ENCODE measurements at regions not wholly inside any gene's neighbourhood (a gene's known extent, or its start where the extent isn't known, plus 50 kb on each side); places are given as distances from the start of the nearest gene placed in this dataset.
A peak's percentile ranks its signal among the peaks of the same experiment; 100 is the strongest.

DNA sequence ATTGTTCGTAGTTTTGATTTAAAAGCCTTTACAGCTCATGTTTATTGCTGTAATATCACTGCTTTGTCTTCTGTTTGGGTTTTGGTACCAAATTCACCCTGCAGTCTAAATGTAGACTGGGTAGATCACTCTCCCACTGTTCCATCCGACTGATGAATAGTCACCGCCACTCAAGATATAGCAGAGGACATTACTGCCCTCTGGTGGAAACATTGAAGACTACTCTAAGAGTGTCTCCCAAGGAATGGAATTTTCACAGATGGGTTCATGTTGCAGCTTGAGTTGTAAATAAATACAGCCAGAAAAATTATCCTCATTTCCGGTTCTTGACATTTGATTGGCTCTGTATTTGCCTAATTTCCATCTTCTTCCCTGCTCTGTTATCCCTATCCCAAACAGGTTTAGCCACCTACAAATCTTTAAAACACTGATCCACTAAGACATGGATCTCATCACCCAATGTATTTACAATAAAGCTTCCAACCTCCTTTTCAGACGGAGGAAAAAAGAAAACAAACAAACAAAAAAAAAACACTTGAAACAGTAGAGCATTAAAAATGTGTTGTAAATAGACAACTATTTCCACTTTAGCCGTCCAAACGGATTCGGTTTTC is 198.3 kb upstream of the CPNE8 start:
- Histone ChIP-seq H3K9ac (ENCODE audit: low read length) (peak overlapping the region; percentile 47), H2BK12ac (ENCODE audit: low read length in 2 of 2) (no peak overlapping the region), H2BK120ac (ENCODE audit: low read depth, low read length) (no peak overlapping the region), H3K4me3 (ENCODE audit: insufficient read depth in 1 of 2, low read depth in 1 of 2, low read length in 2 of 2) (no peak overlapping the region), H3K9me3 (ENCODE audit: control insufficient read depth, low read length) (no peaks in the 10 kb centered on the region), H3K14ac (ENCODE audit: low read length in 2 of 2) (no peak overlapping the region), H4K91ac (ENCODE audit: low read length) (no peak overlapping the region), H4K8ac (ENCODE audit: low read length) (no peak overlapping the region), H3K27ac (ENCODE audit: low read length, poor library complexity, severe bottlenecking) (no peak overlapping the region), H2AFZ (ENCODE audit: low read depth, low read length) (no peak overlapping the region), H3K79me1 (replicated peaks; ENCODE audit: low read length, poor library complexity, severe bottlenecking) (no peaks in the 10 kb centered on the region), H2BK15ac (ENCODE audit: low read depth, poor library complexity, severe bottlenecking) (no peak overlapping the region), H3K4me2 (ENCODE audit: low read length, poor library complexity, severe bottlenecking) (no peak overlapping the region), H3K23ac (ENCODE audit: low read length in 2 of 2) (no peak overlapping the region), H3K27me3 (ENCODE audit: control insufficient read depth in 1 of 2, insufficient read depth in 1 of 2, low read length in 2 of 2) (peaks cover 0 to 3% of the 10 kb centered on the region in 2 experiments), H3K4ac (ENCODE audit: low read depth in 1 of 2, low read length in 2 of 2) (no peak overlapping the region), H2AK5ac (ENCODE audit: low read length, severe bottlenecking) (no peak overlapping the region), H2BK5ac (ENCODE audit: low read depth, low read length, poor library complexity, severe bottlenecking) (no peak overlapping the region), H3K18ac (ENCODE audit: low read depth in 1 of 2, low read length in 2 of 2) (no peak overlapping the region), H3K4me1 (ENCODE audit: control insufficient read depth, insufficient read depth, low read depth, low read length) (no peaks in the 10 kb centered on the region), H3K36me3 (ENCODE audit: control insufficient read depth in 1 of 2, insufficient read depth in 2 of 2, low read depth in 1 of 2, low read length in 2 of 2) (no peaks in the 10 kb centered on the region)
- DNase-seq: peak; percentile 71
- WGBS: 47% methylated on average over 4 of the region's 8 CpGs

DNA sequence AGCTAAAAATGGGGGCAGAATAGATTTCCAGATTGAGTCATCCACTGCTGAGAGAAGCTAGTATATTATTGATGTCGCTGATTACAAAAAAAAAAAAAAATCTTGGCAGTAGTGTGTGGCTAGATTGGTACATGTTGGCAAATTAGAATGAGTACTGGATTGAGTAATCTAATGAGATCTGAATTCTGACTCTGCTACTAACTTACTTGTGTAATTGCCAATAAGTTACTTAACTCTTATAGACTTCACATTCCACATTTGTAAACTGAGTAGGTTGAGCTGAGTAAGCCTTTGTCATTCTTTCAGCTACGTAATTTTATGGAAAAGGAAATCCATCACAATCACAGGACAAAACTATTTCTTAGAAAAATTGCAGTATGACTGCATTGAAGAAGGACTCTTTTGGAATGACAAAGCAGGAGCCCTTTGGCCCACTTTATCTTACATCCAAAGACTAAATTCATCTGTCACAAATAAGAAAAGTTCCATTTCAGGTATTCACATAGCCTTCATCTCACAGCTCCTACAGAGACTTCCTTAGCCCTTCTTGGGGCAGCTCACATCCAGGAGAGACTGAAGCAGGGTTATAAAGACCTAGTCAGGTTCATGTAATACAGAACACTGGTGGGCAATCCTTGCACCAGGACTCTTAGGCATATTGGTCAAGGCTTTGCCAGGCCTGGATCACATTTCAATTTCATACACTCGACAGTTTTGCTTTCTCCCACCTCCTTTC is 197.3 kb upstream of the CPNE8 start:
- no peak overlapping the region for H2BK12ac ChIP-seq (ENCODE audit: low read length in 2 of 2)
- no peak overlapping the region for H3K27ac ChIP-seq (ENCODE audit: low read length, poor library complexity, severe bottlenecking)
- 87% methylated on average over 3 of the region's 3 CpGs for WGBS
- H3K23ac ChIP-seq (ENCODE audit: low read length in 2 of 2): no peak overlapping the region
- H3K9ac ChIP-seq (ENCODE audit: low read length): peak overlapping the region; percentile 47
- no peaks in the 10 kb centered on the region for H3K79me1 ChIP-seq (replicated peaks; ENCODE audit: low read length, poor library complexity, severe bottlenecking)
- H2BK120ac ChIP-seq (ENCODE audit: low read depth, low read length): no peak overlapping the region
- no peak overlapping the region for H2BK5ac ChIP-seq (ENCODE audit: low read depth, low read length, poor library complexity, severe bottlenecking)
- no peak overlapping the region for H2AFZ ChIP-seq (ENCODE audit: low read depth, low read length)
- H2AK5ac ChIP-seq (ENCODE audit: low read length, severe bottlenecking): no peak overlapping the region
- no peak overlapping the region for H3K14ac ChIP-seq (ENCODE audit: low read length in 2 of 2)
- peak; percentile 6 for DNase-seq
- H3K4ac ChIP-seq (ENCODE audit: low read depth in 1 of 2, low read length in 2 of 2): no peak overlapping the region
- H3K36me3 ChIP-seq (ENCODE audit: control insufficient read depth in 1 of 2, insufficient read depth in 2 of 2, low read depth in 1 of 2, low read length in 2 of 2): no peaks in the 10 kb centered on the region
- H4K91ac ChIP-seq (ENCODE audit: low read length): no peak overlapping the region
- no peaks in the 10 kb centered on the region for H3K4me1 ChIP-seq (ENCODE audit: control insufficient read depth, insufficient read depth, low read depth, low read length)
- no peak overlapping the region for H2BK15ac ChIP-seq (ENCODE audit: low read depth, poor library complexity, severe bottlenecking)
- no peak overlapping the region for H3K18ac ChIP-seq (ENCODE audit: low read depth in 1 of 2, low read length in 2 of 2)
- H3K4me3 ChIP-seq (ENCODE audit: insufficient read depth in 1 of 2, low read depth in 1 of 2, low read length in 2 of 2): no peak overlapping the region
- H3K4me2 ChIP-seq (ENCODE audit: low read length, poor library complexity, severe bottlenecking): no peak overlapping the region
- no peaks in the 10 kb centered on the region for H3K9me3 ChIP-seq (ENCODE audit: control insufficient read depth, low read length)
- no peak overlapping the region for H4K8ac ChIP-seq (ENCODE audit: low read length)
- no peaks in the 10 kb centered on the region for H3K27me3 ChIP-seq (ENCODE audit: control insufficient read depth in 1 of 2, insufficient read depth in 1 of 2, low read length in 2 of 2)

DNA sequence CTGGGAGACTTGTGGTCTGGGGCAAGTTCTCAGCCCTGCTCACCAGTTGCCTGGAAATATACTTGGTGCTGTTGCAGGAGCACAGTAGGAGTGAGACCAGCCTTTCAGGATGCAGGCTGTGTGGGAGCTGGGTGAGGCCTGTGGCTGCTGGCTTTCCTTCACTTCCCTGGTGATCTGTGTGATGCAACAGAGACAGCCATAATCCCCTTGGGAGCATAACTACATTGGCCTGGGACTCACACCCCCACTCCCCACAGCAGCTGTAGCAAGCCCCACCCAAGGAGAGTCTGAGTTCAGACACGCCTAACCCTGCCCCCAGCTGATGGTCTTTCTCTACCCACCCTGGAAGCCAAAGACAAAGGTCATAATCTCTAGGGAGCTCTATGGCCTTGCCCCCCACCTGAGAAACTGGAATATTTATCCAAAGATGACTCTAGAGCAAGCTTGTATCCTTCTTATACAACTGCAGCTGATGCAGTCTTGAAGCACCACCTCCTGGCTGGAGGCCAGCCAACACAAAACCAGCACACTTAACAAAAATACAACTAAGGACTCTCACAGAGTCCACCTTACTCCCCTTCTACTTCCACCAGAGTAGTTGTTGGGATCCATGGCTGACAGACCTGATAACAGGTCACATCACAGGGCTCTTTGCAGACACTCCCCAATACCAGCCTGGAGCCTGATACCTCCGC is 190.4 kb upstream of the CPNE8 start:
- WGBS: 91% methylated on average over 2 of the region's 2 CpGs

DNA sequence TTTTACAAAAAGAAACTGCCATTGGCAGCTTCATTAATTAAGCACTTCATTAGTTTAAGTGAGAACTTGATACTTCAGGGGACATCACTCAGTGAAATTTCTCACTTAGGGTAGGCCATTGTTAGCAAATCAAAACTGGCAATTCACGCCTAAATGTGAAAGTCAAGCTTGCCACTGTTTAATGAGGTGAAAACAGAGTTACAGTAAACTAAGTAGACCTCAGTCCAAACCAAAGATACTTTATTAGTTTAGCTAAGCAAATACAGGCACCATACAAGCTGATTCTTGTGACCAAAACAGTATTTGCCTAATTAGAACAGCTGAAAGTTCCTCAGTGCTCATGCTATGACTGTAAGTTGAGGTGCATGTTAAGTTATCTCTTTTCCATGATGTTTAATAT is 176.5 kb upstream of the CPNE8 start:
- H3K9ac ChIP-seq (ENCODE audit: low read length): no peak overlapping the region
- H2AFZ ChIP-seq (ENCODE audit: low read depth, low read length): no peak overlapping the region
- H4K91ac ChIP-seq (ENCODE audit: low read length): no peak overlapping the region
- H2BK5ac ChIP-seq (ENCODE audit: low read depth, low read length, poor library complexity, severe bottlenecking): no peak overlapping the region
- H3K9me3 ChIP-seq (ENCODE audit: control insufficient read depth, low read length): no peaks in the 10 kb centered on the region
- H3K27ac ChIP-seq (ENCODE audit: low read length, poor library complexity, severe bottlenecking): no peak overlapping the region
- H3K36me3 ChIP-seq (ENCODE audit: control insufficient read depth in 1 of 2, insufficient read depth in 2 of 2, low read depth in 1 of 2, low read length in 2 of 2): no peaks in the 10 kb centered on the region
- H3K14ac ChIP-seq (ENCODE audit: low read length in 2 of 2): no peak overlapping the region
- H3K4ac ChIP-seq (ENCODE audit: low read depth in 1 of 2, low read length in 2 of 2): no peak overlapping the region
- H2BK12ac ChIP-seq (ENCODE audit: low read length in 2 of 2): no peak overlapping the region
- H2BK120ac ChIP-seq (ENCODE audit: low read depth, low read length): no peak overlapping the region
- no peak overlapping the region for H3K4me2 ChIP-seq (ENCODE audit: low read length, poor library complexity, severe bottlenecking)
- no peak overlapping the region for H4K8ac ChIP-seq (ENCODE audit: low read length)
- no peak overlapping the region for H2BK15ac ChIP-seq (ENCODE audit: low read depth, poor library complexity, severe bottlenecking)
- no peak overlapping the region for H2AK5ac ChIP-seq (ENCODE audit: low read length, severe bottlenecking)
- DNase-seq: no peak
- H3K79me1 ChIP-seq (replicated peaks; ENCODE audit: low read length, poor library complexity, severe bottlenecking): no peaks in the 10 kb centered on the region
- H3K4me1 ChIP-seq (ENCODE audit: control insufficient read depth, insufficient read depth, low read depth, low read length): no peaks in the 10 kb centered on the region
- no peak overlapping the region for H3K18ac ChIP-seq (ENCODE audit: low read depth in 1 of 2, low read length in 2 of 2)
- 100% methylated on average over 1 of the region's 1 CpG for WGBS
- no peak overlapping the region for H3K23ac ChIP-seq (ENCODE audit: low read length in 2 of 2)
- no peak overlapping the region for H3K4me3 ChIP-seq (ENCODE audit: insufficient read depth in 1 of 2, low read depth in 1 of 2, low read length in 2 of 2)
- H3K27me3 ChIP-seq (ENCODE audit: control insufficient read depth in 1 of 2, insufficient read depth in 1 of 2, low read length in 2 of 2): no peaks in the 10 kb centered on the region

More for the DNA sequence above, 190.4 kb upstream of the CPNE8 start:
- H4K91ac ChIP-seq (ENCODE audit: low read length): no peak overlapping the region
- DNase-seq: no peak
- no peak overlapping the region for H3K9ac ChIP-seq (ENCODE audit: low read length)
- H2AK5ac ChIP-seq (ENCODE audit: low read length, severe bottlenecking): no peak overlapping the region
- no peak overlapping the region for H3K4ac ChIP-seq (ENCODE audit: low read depth in 1 of 2, low read length in 2 of 2)
- H4K8ac ChIP-seq (ENCODE audit: low read length): no peak overlapping the region
- no peak overlapping the region for H2BK5ac ChIP-seq (ENCODE audit: low read depth, low read length, poor library complexity, severe bottlenecking)
- H3K14ac ChIP-seq (ENCODE audit: low read length in 2 of 2): no peak overlapping the region
- H3K27me3 ChIP-seq (ENCODE audit: control insufficient read depth in 1 of 2, insufficient read depth in 1 of 2, low read length in 2 of 2): peaks cover 0 to 10% of the 10 kb centered on the region in 2 experiments
- no peak overlapping the region for H2BK120ac ChIP-seq (ENCODE audit: low read depth, low read length)
- H3K4me2 ChIP-seq (ENCODE audit: low read length, poor library complexity, severe bottlenecking): no peak overlapping the region
- H2BK12ac ChIP-seq (ENCODE audit: low read length in 2 of 2): no peak overlapping the region
- H3K36me3 ChIP-seq (ENCODE audit: control insufficient read depth in 1 of 2, insufficient read depth in 2 of 2, low read depth in 1 of 2, low read length in 2 of 2): no peaks in the 10 kb centered on the region
- H3K4me3 ChIP-seq (ENCODE audit: insufficient read depth in 1 of 2, low read depth in 1 of 2, low read length in 2 of 2): no peak overlapping the region
- no peak overlapping the region for H2BK15ac ChIP-seq (ENCODE audit: low read depth, poor library complexity, severe bottlenecking)
- no peak overlapping the region for H2AFZ ChIP-seq (ENCODE audit: low read depth, low read length)
- H3K4me1 ChIP-seq (ENCODE audit: control insufficient read depth, insufficient read depth, low read depth, low read length): no peaks in the 10 kb centered on the region
- H3K18ac ChIP-seq (ENCODE audit: low read depth in 1 of 2, low read length in 2 of 2): no peak overlapping the region
- no peak overlapping the region for H3K23ac ChIP-seq (ENCODE audit: low read length in 2 of 2)
- H3K79me1 ChIP-seq (replicated peaks; ENCODE audit: low read length, poor library complexity, severe bottlenecking): no peaks in the 10 kb centered on the region
- no peak overlapping the region for H3K27ac ChIP-seq (ENCODE audit: low read length, poor library complexity, severe bottlenecking)
- no peaks in the 10 kb centered on the region for H3K9me3 ChIP-seq (ENCODE audit: control insufficient read depth, low read length)
